Panc1 (cell line): ENCODE measurements at regions not wholly inside any gene's neighbourhood (a gene's known extent, or its start where the extent isn't known, plus 50 kb on each side); places are given as distances from the start of the nearest gene placed in this dataset.

ENCODE experiments used
- ATAC-seq: fragments of 200-7000 bp; cut with Tn5 transposase; 2 replicates; pipeline ENCODE4 v1.9.1; 2020; ENCODE audit warnings: mild to moderate bottlenecking, moderate library complexity
- BruUV-seq: library from RNA; stranded (reverse); fragments of 400-500 nt; replicated peaks from 2 replicates; lab custom pipeline; 2021; lab: Mats Ljungman, UMichigan
- CTCF ChIA-PET: fragments of 300-600 bp; sonication (Branson Sonifier 250); formaldehyde crosslinking; loops from one replicate; lab custom pipeline; 2022; ENCODE audit warnings: antibody characterized with exemption; lab: Charles Lee
- POLR2A ChIA-PET: fragments of 300-600 bp; sonication (Branson Sonifier 250); formaldehyde crosslinking; loops from one replicate; lab custom pipeline; 2022; ENCODE audit warnings: antibody characterized with exemption; lab: Charles Lee
- DNase-seq: peaks from one replicate; pipeline ENCODE4 v3.0.0-alpha.2; 2010; ENCODE audit warnings: low read depth, low spot score
- H3K27ac ChIP-seq: 2 replicates; pipeline ENCODE4 v1.5.1; 2011; ENCODE audit warnings: mild to moderate bottlenecking, low read length, inconsistent platforms
- H3K27me3 ChIP-seq: fragments of 200-500 bp; sonication (Bioruptor generic); 2 replicates; pipeline ENCODE4 v1.6.0; 2014; ENCODE audit warnings: low read length, inconsistent platforms; ENCODE audit not compliant: control insufficient read depth, insufficient read depth
- H3K36me3 ChIP-seq: fragments of 200-500 bp; sonication (Bioruptor generic); 2 replicates; pipeline ENCODE4 v1.5.1; 2014; ENCODE audit warnings: inconsistent platforms, mild to moderate bottlenecking, low read length, moderate library complexity; ENCODE audit not compliant: control insufficient read depth, insufficient read depth
- H3K4me1 ChIP-seq: 2 replicates; pipeline ENCODE4 v1.5.1; 2011; ENCODE audit warnings: inconsistent platforms, mild to moderate bottlenecking, low read length, moderate library complexity; ENCODE audit not compliant: control insufficient read depth, insufficient read depth
- H3K4me3 ChIP-seq, 2 experiments: 2 replicates each; pipeline ENCODE4 v1.5.1; 2011 to 2012; ENCODE audit warnings: low read depth in 2 of 2, low read length in 2 of 2, mild to moderate bottlenecking in 2 of 2, inconsistent platforms in 1 of 2, moderate library complexity in 1 of 2
- H3K9me3 ChIP-seq: fragments of 200-500 bp; sonication (Bioruptor generic); 2 replicates; pipeline ENCODE4 v1.5.1; 2014; ENCODE audit warnings: low read depth, mild to moderate bottlenecking, inconsistent platforms, low read length, moderate library complexity; ENCODE audit not compliant: control insufficient read depth, insufficient read depth
- POLR2AphosphoS5 ChIP-seq: IDR thresholded peaks from 2 replicates; pipeline ENCODE4 v1.6.1; 2012; ENCODE audit warnings: mild to moderate bottlenecking, low read depth, low read length, moderate library complexity
- SIN3A ChIP-seq: IDR thresholded peaks from 2 replicates; pipeline ENCODE4 v1.6.1; 2012; ENCODE audit warnings: low read depth, mild to moderate bottlenecking, low read length, moderate library complexity, borderline replicate concordance; ENCODE audit not compliant: insufficient read depth
- TCF7L2 ChIP-seq: IDR thresholded peaks from 2 replicates; pipeline ENCODE4 v1.6.1; 2011; ENCODE audit warnings: mild to moderate bottlenecking, low read depth, low read length, inconsistent platforms
- in situ Hi-C: cut with HindIII; loops from 2 replicates; pipeline ENCODE4 v1.10.0; 2016; ENCODE audit warnings: low sequenced_read_pairs, low pct_unique_long_range_greater_than_20kb
- intact Hi-C: fragments of 100-400 bp; cut with micrococcal nuclease; formaldehyde crosslinking; loops from one replicate; pipeline ENCODE4 v1.10.0; 2022; ENCODE audit not compliant: unreplicated experiment
- TF ChIP-seq, protein P1 (sequence below): fragments of 450-650 bp; IDR thresholded peaks from 2 replicates; pipeline ENCODE4 v1.5.1; 2017; ENCODE audit warnings: mild to moderate bottlenecking
- TF ChIP-seq, protein P2 (sequence below), 2 experiments: IDR thresholded peaks; 2 replicates each; pipeline ENCODE4 v1.6.1; 2011 to 2012; ENCODE audit warnings: low read depth in 2 of 2, control low read depth in 1 of 2, low read length in 1 of 2, mild to moderate bottlenecking in 1 of 2, moderate library complexity in 1 of 2; ENCODE audit not compliant: insufficient read depth in 1 of 2

DNA sequence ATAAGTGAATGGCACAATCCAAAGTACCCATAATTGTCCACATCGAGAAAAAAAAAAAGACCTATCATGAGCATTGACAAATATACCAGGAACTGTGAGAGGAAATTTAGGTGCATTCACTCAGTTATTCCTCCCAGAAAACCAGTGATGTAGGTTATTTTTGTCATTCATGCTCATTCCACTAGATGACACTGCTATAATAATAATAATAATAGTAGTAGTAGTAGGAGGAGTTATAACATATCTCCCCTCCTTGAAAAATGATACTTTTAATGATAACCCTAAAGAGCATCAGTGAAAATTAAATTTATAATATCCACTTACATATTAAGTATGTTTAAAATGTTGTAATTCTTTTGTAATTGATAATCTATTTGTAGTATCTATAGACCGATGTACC lies 463.9 kb upstream of the MIR17HG start:
- TF ChIP-seq POLR2AphosphoS5: no peak
- TF ChIP-seq SIN3A: no peak
- no peak for TF ChIP-seq TCF7L2
- TF ChIP-seq, protein P1, sequence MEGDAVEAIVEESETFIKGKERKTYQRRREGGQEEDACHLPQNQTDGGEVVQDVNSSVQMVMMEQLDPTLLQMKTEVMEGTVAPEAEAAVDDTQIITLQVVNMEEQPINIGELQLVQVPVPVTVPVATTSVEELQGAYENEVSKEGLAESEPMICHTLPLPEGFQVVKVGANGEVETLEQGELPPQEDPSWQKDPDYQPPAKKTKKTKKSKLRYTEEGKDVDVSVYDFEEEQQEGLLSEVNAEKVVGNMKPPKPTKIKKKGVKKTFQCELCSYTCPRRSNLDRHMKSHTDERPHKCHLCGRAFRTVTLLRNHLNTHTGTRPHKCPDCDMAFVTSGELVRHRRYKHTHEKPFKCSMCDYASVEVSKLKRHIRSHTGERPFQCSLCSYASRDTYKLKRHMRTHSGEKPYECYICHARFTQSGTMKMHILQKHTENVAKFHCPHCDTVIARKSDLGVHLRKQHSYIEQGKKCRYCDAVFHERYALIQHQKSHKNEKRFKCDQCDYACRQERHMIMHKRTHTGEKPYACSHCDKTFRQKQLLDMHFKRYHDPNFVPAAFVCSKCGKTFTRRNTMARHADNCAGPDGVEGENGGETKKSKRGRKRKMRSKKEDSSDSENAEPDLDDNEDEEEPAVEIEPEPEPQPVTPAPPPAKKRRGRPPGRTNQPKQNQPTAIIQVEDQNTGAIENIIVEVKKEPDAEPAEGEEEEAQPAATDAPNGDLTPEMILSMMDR: peak; percentile 10; the same call in 1 of the 2 replicates
- TF ChIP-seq, protein P2, sequence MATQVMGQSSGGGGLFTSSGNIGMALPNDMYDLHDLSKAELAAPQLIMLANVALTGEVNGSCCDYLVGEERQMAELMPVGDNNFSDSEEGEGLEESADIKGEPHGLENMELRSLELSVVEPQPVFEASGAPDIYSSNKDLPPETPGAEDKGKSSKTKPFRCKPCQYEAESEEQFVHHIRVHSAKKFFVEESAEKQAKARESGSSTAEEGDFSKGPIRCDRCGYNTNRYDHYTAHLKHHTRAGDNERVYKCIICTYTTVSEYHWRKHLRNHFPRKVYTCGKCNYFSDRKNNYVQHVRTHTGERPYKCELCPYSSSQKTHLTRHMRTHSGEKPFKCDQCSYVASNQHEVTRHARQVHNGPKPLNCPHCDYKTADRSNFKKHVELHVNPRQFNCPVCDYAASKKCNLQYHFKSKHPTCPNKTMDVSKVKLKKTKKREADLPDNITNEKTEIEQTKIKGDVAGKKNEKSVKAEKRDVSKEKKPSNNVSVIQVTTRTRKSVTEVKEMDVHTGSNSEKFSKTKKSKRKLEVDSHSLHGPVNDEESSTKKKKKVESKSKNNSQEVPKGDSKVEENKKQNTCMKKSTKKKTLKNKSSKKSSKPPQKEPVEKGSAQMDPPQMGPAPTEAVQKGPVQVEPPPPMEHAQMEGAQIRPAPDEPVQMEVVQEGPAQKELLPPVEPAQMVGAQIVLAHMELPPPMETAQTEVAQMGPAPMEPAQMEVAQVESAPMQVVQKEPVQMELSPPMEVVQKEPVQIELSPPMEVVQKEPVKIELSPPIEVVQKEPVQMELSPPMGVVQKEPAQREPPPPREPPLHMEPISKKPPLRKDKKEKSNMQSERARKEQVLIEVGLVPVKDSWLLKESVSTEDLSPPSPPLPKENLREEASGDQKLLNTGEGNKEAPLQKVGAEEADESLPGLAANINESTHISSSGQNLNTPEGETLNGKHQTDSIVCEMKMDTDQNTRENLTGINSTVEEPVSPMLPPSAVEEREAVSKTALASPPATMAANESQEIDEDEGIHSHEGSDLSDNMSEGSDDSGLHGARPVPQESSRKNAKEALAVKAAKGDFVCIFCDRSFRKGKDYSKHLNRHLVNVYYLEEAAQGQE (IDR thresholded peaks at IDR 0.05; ENCODE audit: insufficient read depth in 1 of 2, low read depth in 2 of 2, low read length in 1 of 2): no peak
- DNase-seq (no peak), ATAC-seq (no peak)
- no peaks in the 10 kb centered on the region for H3K9me3 ChIP-seq
- in situ Hi-C loops (no loop called here), intact Hi-C loops (no loop called here)
- BruUV-seq: no TSS peak
- H3K4me3 ChIP-seq: no peak overlapping the region
- H3K27me3 ChIP-seq: no peaks in the 10 kb centered on the region
- CTCF ChIA-PET: no interaction called here
- H3K36me3 ChIP-seq: no peaks in the 10 kb centered on the region
- POLR2A ChIA-PET: no interaction called here
- no peaks in the 10 kb centered on the region for H3K4me1 ChIP-seq
- no peak overlapping the region for H3K27ac ChIP-seq

- Histone ChIP-seq H3K27ac (no peak overlapping the region), H3K4me1 (no peaks in the 10 kb centered on the region), H3K4me3 (no peak overlapping the region), H3K36me3 (no peaks in the 10 kb centered on the region), H3K9me3 (no peaks in the 10 kb centered on the region), H3K27me3 (no peaks in the 10 kb centered on the region)
- TF ChIP-seq, protein P2 (IDR thresholded peaks at IDR 0.05; ENCODE audit: insufficient read depth in 1 of 2, low read depth in 2 of 2, low read length in 1 of 2): no peak
- TF ChIP-seq SIN3A (no peak), POLR2AphosphoS5 (no peak), TCF7L2 (no peak)
- TF ChIP-seq, protein P1: no peak
- DNase-seq (no peak), ATAC-seq (no peak)
- POLR2A ChIA-PET: no interaction called here
- intact Hi-C loops: no loop called here
- BruUV-seq: no TSS peak
- in situ Hi-C loops: no loop called here
- CTCF ChIA-PET: no interaction called here
These were observed 463.4 kb upstream of the MIR17HG start for GRCh38 chr13:90884066-90884465.
